GM21529 (cell line): ENCODE measurements at regions not wholly inside any gene's neighbourhood (a gene's known extent, or its start where the extent isn't known, plus 50 kb on each side); places are given as distances from the start of the nearest gene placed in this dataset.
"Not testable (repeated sequence)": the region's sequence is repeated elsewhere in the genome, so short reads cannot be mapped to it uniquely, and the experiment has no call there.

ENCODE experiments used
- ATAC-seq: cut with Tn5 transposase; IDR thresholded peaks from one replicate; pipeline ENCODE4 v1.9.1; 2021; ENCODE audit not compliant: unreplicated experiment

DNA sequence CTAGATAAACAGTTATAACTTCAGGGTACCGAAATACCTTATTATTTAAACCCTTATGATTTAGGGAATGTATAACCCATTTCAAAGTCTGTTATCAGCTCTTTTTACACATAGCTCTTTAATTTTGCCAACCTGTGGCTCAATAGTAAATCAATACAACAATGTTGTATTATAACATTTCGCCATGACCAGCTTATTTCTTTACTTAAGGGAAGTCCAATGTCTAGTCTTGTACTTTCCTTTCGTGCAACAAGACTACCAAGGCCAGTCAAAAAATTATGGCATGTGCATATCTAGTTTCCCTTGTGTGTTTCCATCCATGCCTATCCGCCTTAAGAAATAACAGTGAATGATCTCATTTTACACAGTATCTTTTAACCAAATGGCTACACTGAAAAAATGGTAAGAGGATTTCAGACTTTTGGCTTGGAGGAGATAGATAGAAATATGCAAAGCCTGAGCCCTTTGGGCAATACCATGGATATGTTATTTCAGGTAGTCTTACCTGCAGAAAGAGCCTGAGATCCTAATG, 239.5 kb upstream of the RPS23 start:
- no peak for ATAC-seq

DNA sequence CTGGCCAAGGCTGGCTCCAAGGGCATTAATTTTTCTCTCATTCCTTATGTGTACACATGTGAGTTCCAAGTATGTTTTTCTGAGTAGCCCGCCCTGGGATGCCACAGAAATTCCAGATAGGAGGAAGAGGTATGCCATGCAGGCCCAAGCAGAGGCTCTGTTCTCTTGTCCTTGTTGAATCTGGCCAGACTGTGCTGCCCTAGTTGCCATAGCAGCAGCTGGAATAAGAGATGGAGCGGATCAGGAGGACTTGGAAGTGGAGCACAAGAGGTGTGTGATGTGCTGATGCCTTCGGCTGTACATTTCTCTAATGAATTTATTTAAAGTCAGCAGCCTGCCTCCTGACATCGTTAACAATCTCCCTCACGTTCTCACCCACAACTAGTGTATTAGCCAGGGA, 235.6 kb upstream of the RPS23 start:
- ATAC-seq, result no peak

GRCh38 chr5:82512025-82512424, 233.9 kb upstream of the RPS23 start:
- ATAC-seq, result peak; percentile 83

- no peak for ATAC-seq
These were observed 233.0 kb upstream of the RPS23 start for GRCh38 chr5:82511134-82511533.

GRCh38 chr5:82509762-82510161, 231.6 kb upstream of the RPS23 start:
- no peak for ATAC-seq

- not testable (repeated sequence) for ATAC-seq
These were observed 228.2 kb upstream of the RPS23 start for GRCh38 chr5:82506390-82506789.

GRCh38 chr5:82499725-82500244, 221.6 kb upstream of the RPS23 start:
- ATAC-seq, result no peak

DNA sequence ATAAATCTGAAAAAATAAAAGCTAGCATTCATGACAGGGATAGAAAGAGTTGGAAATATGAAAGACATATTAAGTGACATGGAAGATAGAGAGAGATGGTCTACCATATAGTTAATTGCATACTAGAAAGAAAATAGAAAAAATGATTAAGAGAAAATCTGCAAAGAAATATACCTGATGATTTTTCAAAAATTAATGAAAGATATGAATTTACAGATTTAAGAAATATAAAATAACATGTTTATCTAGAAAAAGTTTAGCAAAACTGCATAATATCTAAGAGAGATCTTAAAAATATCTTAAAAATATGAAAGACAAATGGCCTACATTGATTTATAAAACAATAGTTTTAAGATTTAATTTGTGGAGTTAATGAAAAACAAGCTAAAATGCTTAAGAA, 219.1 kb upstream of the RPS23 start:
- no peak for ATAC-seq

DNA sequence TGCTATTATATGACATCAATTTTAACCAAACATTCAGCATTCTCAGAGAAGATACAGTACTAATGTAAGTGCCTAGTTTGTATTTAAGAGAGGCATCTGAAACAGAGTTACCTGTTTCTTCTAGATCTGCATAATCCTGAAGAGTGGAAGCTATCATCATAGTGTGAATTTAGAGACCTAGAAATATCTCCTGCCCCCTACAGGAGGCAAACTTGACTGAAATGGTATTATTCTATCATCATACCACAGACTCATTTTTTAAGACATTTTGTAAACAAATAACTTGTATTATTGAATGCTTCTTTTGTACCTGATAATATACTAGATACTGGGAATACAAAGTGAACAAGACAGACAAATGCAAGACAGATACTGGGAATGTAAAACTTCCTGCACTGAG, 216.8 kb upstream of the RPS23 start:
- no peak for ATAC-seq

GRCh38 chr5:82493221-82493620, 215.1 kb upstream of the RPS23 start:
- no peak for ATAC-seq

GRCh38 chr5:82491397-82491796, 213.2 kb upstream of the RPS23 start:
- ATAC-seq, result no peak

DNA sequence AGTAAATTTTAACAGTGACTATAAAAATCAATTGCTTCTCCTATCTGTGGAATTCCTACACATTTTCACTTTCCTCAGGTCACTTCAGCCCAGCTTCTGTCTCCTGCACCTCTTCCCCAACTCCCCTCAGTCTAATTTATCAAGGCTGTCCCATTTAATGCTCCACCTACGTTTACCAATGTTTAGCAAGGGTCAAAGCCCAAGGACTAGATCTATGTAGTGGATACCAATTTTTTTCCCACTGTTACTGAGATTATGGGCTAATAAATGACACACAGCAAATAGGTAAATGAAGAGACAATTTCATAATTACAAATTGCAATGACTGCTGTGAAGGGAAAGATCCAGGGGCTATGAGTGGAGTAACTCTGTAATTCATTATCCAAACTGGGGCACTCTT, 211.5 kb upstream of the RPS23 start:
- no peak for ATAC-seq

DNA sequence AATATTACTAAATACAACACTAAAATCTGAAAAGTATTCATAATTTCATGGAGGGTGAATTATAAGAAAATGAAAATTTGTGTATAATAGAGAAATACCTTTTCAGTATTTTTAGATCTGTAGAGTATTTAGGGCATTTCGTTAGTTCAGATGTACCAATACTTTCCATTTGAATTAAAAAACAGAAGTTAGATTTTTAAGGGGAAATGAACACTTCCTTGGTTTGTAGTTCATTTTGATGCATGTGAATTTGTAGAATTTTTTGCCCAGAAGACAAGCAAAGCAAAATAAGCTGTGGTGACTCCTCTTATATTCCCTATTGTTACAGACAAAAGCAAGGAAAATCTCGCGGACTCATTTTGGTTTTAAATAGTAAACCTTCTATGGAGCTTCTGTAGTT, 209.0 kb upstream of the RPS23 start:
- no peak for ATAC-seq

GRCh38 chr5:82480331-82480730, 202.2 kb upstream of the RPS23 start:
- ATAC-seq, result no peak

GRCh38 chr5:82476155-82476554, 198.0 kb upstream of the RPS23 start:
- ATAC-seq, result no peak

DNA sequence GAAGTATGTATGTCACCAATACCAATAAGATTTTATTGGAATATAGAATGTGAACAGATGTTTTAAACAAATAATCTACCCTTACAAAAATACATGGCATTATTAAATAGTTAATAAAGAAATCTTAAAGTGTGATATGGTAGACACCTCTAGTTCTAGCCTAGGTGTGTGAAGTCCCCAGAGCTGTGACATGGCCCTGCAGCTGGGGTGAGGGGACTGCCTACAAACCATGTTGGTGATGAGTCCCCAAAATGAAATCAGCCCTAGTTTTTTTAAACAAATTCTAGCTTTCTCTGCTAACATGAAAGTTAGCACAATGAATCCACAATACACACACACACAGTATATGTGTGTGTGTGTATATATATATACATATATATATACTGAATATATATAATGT, 195.1 kb upstream of the RPS23 start:
- ATAC-seq, result no peak

DNA sequence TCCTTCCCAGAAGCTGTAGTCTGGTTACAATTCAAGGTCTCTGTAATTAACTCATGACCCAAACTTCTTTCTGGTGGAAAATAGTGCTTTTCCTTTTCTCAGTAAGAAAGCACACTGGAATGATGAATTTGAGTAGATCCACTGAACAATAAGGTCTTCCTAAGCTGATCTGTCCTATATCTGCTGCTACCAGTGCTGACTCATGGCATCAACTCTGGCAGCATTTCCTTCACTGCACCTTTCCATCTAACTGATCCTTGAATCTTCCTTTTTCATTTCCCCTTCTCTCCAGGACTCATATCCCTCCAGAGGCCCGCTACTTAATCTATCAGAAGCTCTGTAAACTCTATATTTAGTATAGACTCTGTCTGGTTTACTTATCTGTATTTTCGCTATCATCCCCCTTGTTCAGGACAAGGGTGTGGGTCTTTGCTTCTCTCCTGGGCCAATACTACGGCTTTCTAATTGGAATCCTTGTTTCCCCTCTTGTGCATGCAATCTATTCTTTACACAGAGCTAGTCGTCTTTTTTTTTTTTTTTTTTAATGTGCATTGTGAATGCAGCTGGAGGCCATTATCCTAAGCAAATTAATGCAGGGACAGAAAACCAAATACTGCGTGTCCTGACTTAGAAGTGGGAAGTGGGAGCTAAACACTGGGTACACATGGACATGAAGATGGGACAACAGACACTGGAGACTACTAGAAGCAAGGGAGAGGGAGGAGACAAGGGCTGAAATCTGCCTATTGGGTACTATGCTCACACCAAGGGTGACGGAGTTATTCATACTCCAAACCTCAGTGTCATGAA, 192.2 kb upstream of the RPS23 start:
- no peak for ATAC-seq

GRCh38 chr5:82466986-82467561, 188.9 kb upstream of the RPS23 start:
- no peak for ATAC-seq

GRCh38 chr5:82465235-82465634, 187.1 kb upstream of the RPS23 start:
- no peak for ATAC-seq

GRCh38 chr5:82459626-82460025, 181.5 kb upstream of the RPS23 start:
- ATAC-seq, result no peak

DNA sequence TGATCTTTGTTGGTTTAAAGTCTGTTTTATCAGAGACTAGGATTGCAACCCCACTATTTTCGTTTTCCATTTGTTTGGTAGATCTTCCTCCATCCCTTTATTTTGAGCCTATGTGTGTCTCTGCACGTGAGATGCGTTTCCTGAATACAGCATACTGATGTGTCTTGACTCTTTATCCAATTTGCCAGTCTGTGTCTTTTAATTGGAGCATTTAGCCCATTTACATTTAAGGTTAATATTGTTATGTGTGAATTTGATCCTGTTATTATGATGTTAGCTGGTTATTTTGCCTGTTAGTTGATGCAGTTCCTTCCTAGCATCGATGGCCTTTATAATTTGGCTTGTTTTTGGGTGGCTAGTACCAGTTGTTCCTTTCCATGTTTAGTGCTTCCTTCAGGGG, 177.2 kb upstream of the RPS23 start:
- ATAC-seq, result not testable (repeated sequence)

DNA sequence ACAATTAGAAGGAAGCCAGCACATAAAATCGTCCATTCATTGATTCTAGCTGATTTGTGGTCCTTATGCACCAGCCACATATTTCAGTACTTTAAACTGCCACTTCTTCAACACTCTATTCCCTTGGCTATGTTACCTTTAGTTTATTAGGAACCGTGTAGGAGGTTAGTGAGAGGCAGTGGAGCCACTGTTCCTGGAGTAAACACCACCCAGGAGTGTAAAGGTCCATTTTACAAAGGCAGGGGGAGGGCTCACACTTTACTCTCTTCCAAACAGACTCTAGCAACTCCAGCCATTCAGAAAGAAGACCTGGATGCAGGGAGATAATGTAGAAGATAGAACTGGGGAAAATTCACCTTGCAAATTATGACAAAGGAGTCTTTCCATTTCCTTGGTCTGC, 170.2 kb upstream of the RPS23 start:
- no peak for ATAC-seq
